H1 (cell line): ENCODE measurements at regions not wholly inside any gene's neighbourhood (a gene's known extent, or its start where the extent isn't known, plus 50 kb on each side); places are given as distances from the start of the nearest gene placed in this dataset.

Source experiments
- CTCF ChIA-PET: fragments of 300-600 bp; sonication (Branson Sonifier 250); formaldehyde crosslinking; loops from one replicate; lab custom pipeline; 2021; ENCODE audit not compliant: partially characterized antibody; lab: Charles Lee
- POLR2A ChIA-PET: fragments of 300-600 bp; sonication (Branson Sonifier 250); formaldehyde crosslinking; loops from one replicate; lab custom pipeline; 2021; ENCODE audit warnings: inconsistent platforms; ENCODE audit not compliant: partially characterized antibody; lab: Charles Lee
- DNase-seq, 2 experiments: peaks; one replicate each; pipeline versions ENCODE4 v3.0.0 to v3.0.0-alpha.2; 2010 to 2022; ENCODE audit warnings: low spot score in 2 of 2, low read depth in 1 of 2, mixed read lengths in 1 of 2
- FAIRE-seq: peaks from 2 replicates; lab custom pipeline; 2011; peaks lifted over from hg19 to GRCh38; lab: Jason Lieb, UNC
- H2AFZ ChIP-seq: 2 replicates; pipeline ENCODE4 v1.8.1; 2012; ENCODE audit warnings: low read length, inconsistent platforms
- H2AK5ac ChIP-seq: 2 replicates; pipeline ENCODE4 v1.6.1; 2013; ENCODE audit warnings: low read depth, low read length
- H2BK120ac ChIP-seq: replicated peaks from 2 replicates; pipeline ENCODE3; 2013; ENCODE audit warnings: low read depth, low read length, inconsistent platforms
- H2BK12ac ChIP-seq: 2 replicates; pipeline ENCODE4 v1.6.1; 2013; ENCODE audit warnings: low read depth, low read length
- H2BK15ac ChIP-seq: 2 replicates; pipeline ENCODE4 v1.6.1; 2013; ENCODE audit warnings: low read length
- H2BK20ac ChIP-seq: 2 replicates; pipeline ENCODE4 v1.6.1; 2013; ENCODE audit warnings: low read length
- H2BK5ac ChIP-seq: 2 replicates; pipeline ENCODE4 v1.6.1; 2013; ENCODE audit warnings: low read depth, low read length
- H3K14ac ChIP-seq: 2 replicates; pipeline ENCODE4 v1.6.1; 2013; ENCODE audit warnings: inconsistent platforms; ENCODE audit not compliant: insufficient read length
- H3K18ac ChIP-seq: 2 replicates; pipeline ENCODE4 v1.6.1; 2013; ENCODE audit warnings: low read length; ENCODE audit errors: extremely low read depth
- H3K23ac ChIP-seq: 2 replicates; pipeline ENCODE4 v1.6.1; 2013; ENCODE audit warnings: inconsistent platforms; ENCODE audit not compliant: insufficient read length
- H3K23me2 ChIP-seq: 2 replicates; pipeline ENCODE4 v1.6.1; 2013; ENCODE audit warnings: low read depth, low read length
- H3K27ac ChIP-seq: 2 replicates; pipeline ENCODE4 v1.6.1; 2011; ENCODE audit warnings: low read depth, low read length, inconsistent platforms
- H3K27me3 ChIP-seq, 4 experiments: replicated peaks in 1 of 4; 1 replicate in 1 of 4; 2 replicates in 3 of 4; pipeline versions ENCODE4 v1.6.1 to v1.8.1; 2011 to 2013; ENCODE audit warnings: low read length in 3 of 4, mild to moderate bottlenecking in 3 of 4, inconsistent platforms in 2 of 4, mixed read lengths in 2 of 4, moderate library complexity in 1 of 4; ENCODE audit not compliant: control insufficient read depth in 3 of 4, insufficient read depth in 3 of 4; ENCODE audit errors: extremely low read depth in 1 of 4
- H3K36me3 ChIP-seq, 4 experiments: 2 replicates each; pipeline versions ENCODE4 v1.6.1 to v1.8.1; 2011 to 2013; ENCODE audit warnings: mild to moderate bottlenecking in 4 of 4, low read length in 3 of 4, moderate library complexity in 2 of 4, control low read depth in 1 of 4, inconsistent platforms in 1 of 4; ENCODE audit not compliant: insufficient read depth in 4 of 4, control insufficient read depth in 2 of 4
- H3K4ac ChIP-seq: replicated peaks from 2 replicates; pipeline ENCODE3; 2013; ENCODE audit warnings: low read length, low read depth, mixed read lengths, inconsistent platforms; ENCODE audit not compliant: insufficient read length
- H3K4me1 ChIP-seq, 4 experiments: replicated peaks in 1 of 4; 1 replicate in 1 of 4; 2 replicates in 3 of 4; pipeline versions ENCODE4 v1.6.1 to v1.8.1; 2011 to 2013; ENCODE audit warnings: low read length in 3 of 4, inconsistent platforms in 2 of 4, mixed read lengths in 1 of 4; ENCODE audit not compliant: insufficient read depth in 4 of 4, control insufficient read depth in 3 of 4
- H3K4me2 ChIP-seq, 2 experiments: 2 replicates each; pipeline versions ENCODE4 v1.6.1 to v1.8.1; 2011 to 2013; ENCODE audit warnings: low read depth in 2 of 2, low read length in 2 of 2, control low read depth in 1 of 2, inconsistent platforms in 1 of 2, mild to moderate bottlenecking in 1 of 2; ENCODE audit not compliant: insufficient read depth in 1 of 2
- H3K4me3 ChIP-seq, 4 experiments: fragments of 200-600, 300-600 bp in 1 of 4; sonication (generic), shearing (Covaris generic), sonication (Bioruptor Twin) in 1 of 4; 2 replicates each; pipeline versions ENCODE4 v1.5.1 to v1.8.1; 2011 to 2016; ENCODE audit warnings: low read length in 4 of 4, low read depth in 3 of 4, control low read depth in 2 of 4, inconsistent platforms in 2 of 4, mild to moderate bottlenecking in 2 of 4, mixed read lengths in 1 of 4, moderate library complexity in 1 of 4; ENCODE audit not compliant: insufficient read depth in 2 of 4; ENCODE audit errors: extremely low read depth in 1 of 4
- H3K56ac ChIP-seq: replicated peaks from 2 replicates; pipeline ENCODE3; 2013; ENCODE audit warnings: low read depth, mild to moderate bottlenecking, mixed read lengths, low read length, inconsistent platforms; ENCODE audit not compliant: insufficient read length
- H3K79me1 ChIP-seq: 2 replicates; pipeline ENCODE4 v1.6.1; 2013; ENCODE audit warnings: low read depth, low read length, control low read depth
- H3K79me2 ChIP-seq, 2 experiments: 2 replicates each; pipeline versions ENCODE4 v1.6.1 to v1.8.1; 2012 to 2013; ENCODE audit warnings: low read length in 2 of 2, mild to moderate bottlenecking in 2 of 2, inconsistent platforms in 1 of 2; ENCODE audit not compliant: insufficient read depth in 2 of 2, control insufficient read depth in 1 of 2
- H3K9ac ChIP-seq, 4 experiments: replicated peaks in 1 of 4; 1 replicate in 1 of 4; 2 replicates in 3 of 4; pipeline versions ENCODE4 v1.6.1 to v1.8.1; 2011 to 2013; ENCODE audit warnings: low read depth in 3 of 4, low read length in 3 of 4, control low read depth in 2 of 4, mild to moderate bottlenecking in 2 of 4, moderate library complexity in 2 of 4, inconsistent platforms in 1 of 4; ENCODE audit errors: extremely low read depth in 1 of 4
- H3K9me3 ChIP-seq, 2 experiments: 2 replicates each; pipeline versions ENCODE4 v1.6.1 to v1.8.1; 2012 to 2013; ENCODE audit warnings: mild to moderate bottlenecking in 2 of 2, moderate library complexity in 2 of 2, control low read depth in 1 of 2, inconsistent platforms in 1 of 2, low read depth in 1 of 2, low read length in 1 of 2, mixed read lengths in 1 of 2; ENCODE audit not compliant: insufficient read depth in 2 of 2
- H4K20me1 ChIP-seq, 2 experiments: replicated peaks in 1 of 2; 2 replicates each; pipeline versions ENCODE3 to v1.8.1; 2011 to 2013; ENCODE audit warnings: inconsistent platforms in 2 of 2, low read length in 2 of 2, mild to moderate bottlenecking in 1 of 2; ENCODE audit not compliant: insufficient read depth in 2 of 2, control insufficient read depth in 1 of 2
- H4K5ac ChIP-seq: 2 replicates; pipeline ENCODE4 v1.6.1; 2013; ENCODE audit warnings: low read length, low read depth, mixed read lengths, inconsistent platforms; ENCODE audit not compliant: insufficient read length
- H4K8ac ChIP-seq: 2 replicates; pipeline ENCODE4 v1.8.0; 2013; ENCODE audit warnings: mild to moderate bottlenecking, moderate library complexity, low read length, inconsistent platforms; ENCODE audit not compliant: insufficient read depth; ENCODE audit errors: extremely low read depth
- H4K91ac ChIP-seq: replicated peaks from 2 replicates; pipeline ENCODE3; 2013; ENCODE audit warnings: low read length, mixed read lengths, inconsistent platforms; ENCODE audit not compliant: insufficient read length
- WGBS, 2 experiments: shearing (Covaris generic) in 1 of 2; methylation state at CpG; one replicate each; pipeline versions ENCODE4 v1.1.6 to v1.1.7; 2013 to 2015; ENCODE audit warnings: low lambda C conversion rate in 2 of 2, mixed read lengths in 2 of 2, inconsistent platforms in 1 of 2, low coverage in 1 of 2, missing lambda C conversion rate in 1 of 2; ENCODE audit not compliant: insufficient replicate concordance in 2 of 2, insufficient coverage in 1 of 2, insufficient read length in 1 of 2; ENCODE audit errors: extremely low coverage in 1 of 2, missing lambda C conversion rate in 1 of 2; 5-methylcytosine and 5-hydroxymethylcytosine counted together

DNA sequence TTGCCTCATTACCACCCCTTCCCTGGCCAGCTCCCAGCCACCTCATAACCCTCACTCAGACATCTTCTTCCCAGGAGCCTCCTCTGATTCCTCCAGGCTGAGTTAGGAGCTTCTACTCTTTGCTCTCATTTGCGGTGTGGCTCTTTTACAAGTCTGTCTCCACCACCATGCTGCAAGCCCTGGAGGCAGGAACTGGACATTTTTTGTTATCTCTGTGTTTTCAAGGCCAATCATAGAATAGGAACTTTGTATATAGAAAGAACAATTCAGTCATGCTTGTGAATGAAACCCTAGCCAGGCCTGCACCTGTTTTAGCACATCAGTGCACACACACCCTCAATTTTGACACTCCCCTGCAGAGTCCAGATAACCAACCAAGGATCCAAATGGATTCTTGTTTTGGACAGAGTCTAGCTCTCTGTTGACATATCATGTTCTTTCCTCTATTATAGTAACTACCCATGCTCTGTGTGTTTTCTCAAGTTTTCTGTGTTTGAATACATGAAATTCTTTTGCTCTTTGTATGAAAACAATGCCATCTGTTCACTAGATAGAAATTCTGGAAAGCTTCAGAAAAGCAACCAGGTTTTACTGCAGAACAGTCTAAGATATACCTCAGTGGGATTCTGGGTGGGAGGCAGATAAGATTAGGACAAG is 60.9 kb upstream of the ZNF648 start:
- H4K5ac ChIP-seq: no peak overlapping the region
- H4K8ac ChIP-seq: no peak overlapping the region
- POLR2A ChIA-PET: no interaction called here
- no peak overlapping the region for H2BK15ac ChIP-seq
- no peak overlapping the region for H3K4ac ChIP-seq
- H3K9me3 ChIP-seq: no peaks in the 10 kb centered on the region
- H3K23ac ChIP-seq: no peak overlapping the region
- H2AFZ ChIP-seq: peak overlapping the region; percentile 52; the same call in 1 of the 2 replicates
- no peaks in the 10 kb centered on the region for H3K4me1 ChIP-seq
- no peaks in the 10 kb centered on the region for H3K23me2 ChIP-seq
- H3K27me3 ChIP-seq: no peaks in the 10 kb centered on the region
- no peak overlapping the region for H4K91ac ChIP-seq
- no peak overlapping the region for H3K4me3 ChIP-seq
- no peaks in the 10 kb centered on the region for H3K79me2 ChIP-seq
- FAIRE-seq (no peak), DNase-seq (no peak)
- H2BK12ac ChIP-seq: no peak overlapping the region
- H3K56ac ChIP-seq: no peak overlapping the region
- H3K14ac ChIP-seq: no peak overlapping the region
- H3K9ac ChIP-seq: no peak overlapping the region
- H2AK5ac ChIP-seq: no peak overlapping the region
- WGBS, 2 experiments: 80% methylated on average over 1 of the region's 1 CpG; no CpG with 5 or more reads in 1 of the 2 experiments
- H3K4me2 ChIP-seq: no peak overlapping the region
- H3K18ac ChIP-seq: no peak overlapping the region
- H2BK5ac ChIP-seq: no peak overlapping the region
- no peaks in the 10 kb centered on the region for H4K20me1 ChIP-seq
- H2BK20ac ChIP-seq: no peak overlapping the region
- H3K79me1 ChIP-seq: no peaks in the 10 kb centered on the region
- no peak overlapping the region for H2BK120ac ChIP-seq
- no peak overlapping the region for H3K27ac ChIP-seq
- no peaks in the 10 kb centered on the region for H3K36me3 ChIP-seq
- CTCF ChIA-PET: interaction anchor here (0.7 to 2.4 kb wide), 4 partner anchors 10 to 21 kb away, joined by 3 to 6 read pairs (median 4); no protein-coding TSS in a partner anchor
